GM18519 (cell line): ENCODE measurements at regions not wholly inside any gene's neighbourhood (a gene's known extent, or its start where the extent isn't known, plus 50 kb on each side); places are given as distances from the start of the nearest gene placed in this dataset.
"Not testable (repeated sequence)": the region's sequence is repeated elsewhere in the genome, so short reads cannot be mapped to it uniquely, and the experiment has no call there.

ENCODE experiments used
- ATAC-seq: cut with Tn5 transposase; IDR thresholded peaks from one replicate; pipeline ENCODE4 v1.9.1; 2021; ENCODE audit warnings: mild to moderate bottlenecking, moderate library complexity; ENCODE audit not compliant: unreplicated experiment, low FRiP score

DNA sequence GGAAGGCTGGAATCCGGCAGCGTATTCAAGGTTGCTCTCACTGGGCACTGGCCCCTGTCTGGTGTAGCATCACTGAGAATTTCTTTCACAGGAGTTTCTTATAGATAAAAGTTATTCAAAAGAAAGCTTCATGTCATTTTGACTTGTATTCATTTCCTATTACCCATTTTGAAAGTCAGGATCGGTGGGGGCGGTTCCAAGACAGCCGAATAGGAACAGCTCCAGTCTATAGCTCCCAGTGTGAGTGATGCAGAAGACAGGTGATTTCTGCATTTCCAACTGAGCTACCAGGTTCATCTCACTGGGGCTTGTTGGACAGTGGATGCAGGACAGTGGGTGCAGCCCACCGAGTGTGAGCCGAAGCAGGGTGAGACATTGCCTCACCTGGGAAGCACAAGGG is 51.5 kb upstream of the CDC42EP3 start:
- ATAC-seq = not testable (repeated sequence)

DNA sequence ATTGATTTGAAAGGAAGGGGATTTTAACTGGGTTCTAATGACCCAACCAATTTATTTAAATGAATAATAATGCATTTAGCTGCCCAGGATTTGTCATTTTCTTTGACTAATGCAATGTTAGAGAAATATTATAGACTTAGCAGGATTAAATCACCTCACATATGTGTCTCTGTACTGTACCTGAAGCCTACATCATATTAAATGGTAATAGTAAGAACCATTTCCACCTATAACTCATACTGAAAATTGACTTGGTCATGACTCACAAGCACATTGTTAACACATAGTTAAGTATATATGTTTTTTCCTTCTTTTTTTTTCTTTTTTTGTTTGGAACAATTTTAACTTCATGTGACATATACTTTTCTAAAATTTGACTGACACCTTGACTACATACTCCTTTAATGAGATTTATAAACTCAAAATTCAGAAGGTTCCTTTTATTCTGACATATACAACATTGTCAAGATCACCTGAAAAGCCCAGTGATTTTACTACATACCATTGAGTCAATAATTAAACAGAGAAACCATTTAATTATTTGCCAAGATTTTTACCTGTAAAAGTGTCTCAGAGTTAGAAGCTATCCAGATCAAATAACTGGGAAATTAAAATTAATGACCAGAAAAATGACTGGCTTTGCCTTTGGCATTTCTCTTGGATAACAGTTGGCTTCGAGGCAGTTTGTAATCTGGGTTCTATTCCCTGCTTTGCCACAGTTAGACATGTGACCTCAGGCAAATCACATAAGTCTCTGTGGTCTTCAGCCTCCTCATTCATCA is 58.8 kb upstream of the CDC42EP3 start:
- no peak for ATAC-seq

DNA sequence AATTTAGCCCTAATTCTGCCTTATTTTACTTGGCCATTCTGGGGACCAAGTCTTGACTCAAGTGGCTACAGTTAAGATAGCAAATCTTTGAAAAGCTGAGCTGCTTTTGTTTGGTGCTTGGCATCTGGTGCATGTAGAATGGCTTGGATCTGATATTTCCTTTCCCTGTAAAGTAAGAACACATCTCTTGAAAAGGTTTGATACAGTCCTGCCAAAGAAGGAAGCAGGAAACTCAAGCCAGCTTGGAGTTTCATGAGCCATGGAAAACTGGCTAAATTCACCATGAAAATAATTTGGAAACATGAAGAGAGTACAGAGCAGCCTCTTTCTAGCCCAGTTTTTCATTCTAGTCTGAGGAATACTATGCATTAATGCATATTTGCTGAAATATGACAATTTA is 61.0 kb upstream of the CDC42EP3 start:
- not testable (repeated sequence) for ATAC-seq

DNA sequence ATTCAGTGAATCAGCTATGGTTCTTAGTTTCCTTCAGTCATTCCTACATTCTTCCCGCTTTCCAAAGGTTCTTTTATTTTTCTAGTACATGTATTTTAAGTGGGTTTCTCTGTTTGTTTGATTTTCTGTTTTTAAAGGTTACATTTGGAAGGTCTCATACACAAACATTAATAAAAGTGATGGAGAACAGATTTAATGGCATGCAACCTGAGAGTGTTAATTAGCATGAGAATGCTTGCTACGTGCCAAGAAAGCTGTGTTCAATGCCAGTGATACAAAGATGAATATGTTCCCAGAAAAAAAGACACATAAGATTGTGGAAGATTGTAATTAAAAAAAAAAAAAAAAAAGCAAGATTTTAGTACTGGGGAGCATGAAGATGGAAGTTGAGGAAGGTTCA is 61.8 kb upstream of the CDC42EP3 start:
- no peak for ATAC-seq

DNA sequence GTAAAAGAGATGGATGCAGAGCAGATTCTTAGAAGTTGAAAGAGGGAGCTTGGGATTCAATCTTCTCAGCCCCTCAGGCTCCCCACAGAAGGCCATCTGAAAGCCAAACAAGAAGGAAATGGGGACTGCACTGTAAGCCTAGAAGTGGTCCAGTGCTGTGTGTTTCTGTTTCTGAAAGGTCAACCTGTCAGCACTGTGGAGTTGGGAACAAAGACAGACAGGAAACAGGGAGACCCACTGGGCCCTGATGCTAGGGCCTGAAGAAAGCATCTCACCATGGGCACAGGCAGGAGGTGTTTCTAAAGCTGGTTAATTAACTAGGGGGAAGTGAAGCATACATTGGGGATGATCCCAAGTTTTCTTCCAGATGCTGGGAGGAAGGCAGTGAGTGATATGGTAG is 62.5 kb upstream of the CDC42EP3 start:
- ATAC-seq = not testable (repeated sequence)

DNA sequence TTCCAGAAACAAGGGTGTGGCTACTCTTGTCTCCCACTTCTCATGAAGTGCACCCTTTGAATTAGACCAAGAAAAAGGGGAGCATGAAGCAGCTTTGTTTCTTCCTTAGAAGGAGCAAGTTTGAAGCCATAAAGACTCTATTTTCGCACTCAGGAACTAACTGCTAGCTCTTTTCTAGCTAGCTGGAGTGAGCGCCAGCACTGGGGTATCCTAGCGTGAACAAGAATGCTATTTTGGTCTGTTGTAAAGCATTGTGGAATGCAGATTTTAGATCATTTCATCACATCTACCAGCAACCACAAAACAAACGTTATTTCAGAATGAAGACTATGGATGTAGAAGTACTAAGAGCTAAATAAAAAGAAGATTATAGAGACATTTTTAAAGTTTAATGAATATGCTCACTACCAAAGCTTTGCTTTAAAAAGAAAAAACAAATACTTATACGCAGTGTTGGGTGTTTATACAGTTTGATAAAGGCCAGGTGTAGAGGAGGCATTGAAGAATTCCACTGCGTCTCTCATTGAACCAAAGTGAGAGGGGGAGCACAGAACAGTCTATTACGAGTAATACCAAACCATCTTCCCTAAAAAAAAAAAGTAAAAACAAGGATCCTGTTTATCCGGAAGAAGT is 63.6 kb upstream of the CDC42EP3 start:
- ATAC-seq = not testable (repeated sequence)

DNA sequence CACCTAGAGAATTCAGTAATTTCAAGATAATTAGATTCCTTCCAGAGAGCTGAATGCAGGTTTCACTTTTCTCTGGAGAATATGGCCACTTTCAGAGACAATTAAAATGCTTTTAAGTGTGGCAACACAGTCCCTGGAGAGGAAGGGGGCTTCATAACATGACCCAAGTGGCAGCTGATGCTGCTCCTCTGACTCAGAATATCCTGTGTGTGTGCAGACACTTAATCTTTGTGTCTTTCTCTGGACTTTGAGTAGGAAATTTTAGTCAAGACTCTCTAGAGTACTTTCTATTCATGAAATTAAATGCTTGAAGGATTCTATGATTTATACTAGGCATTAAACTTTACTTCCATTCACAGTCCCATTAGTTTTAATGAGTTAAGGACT is 64.1 kb upstream of the CDC42EP3 start:
- ATAC-seq = not testable (repeated sequence)

DNA sequence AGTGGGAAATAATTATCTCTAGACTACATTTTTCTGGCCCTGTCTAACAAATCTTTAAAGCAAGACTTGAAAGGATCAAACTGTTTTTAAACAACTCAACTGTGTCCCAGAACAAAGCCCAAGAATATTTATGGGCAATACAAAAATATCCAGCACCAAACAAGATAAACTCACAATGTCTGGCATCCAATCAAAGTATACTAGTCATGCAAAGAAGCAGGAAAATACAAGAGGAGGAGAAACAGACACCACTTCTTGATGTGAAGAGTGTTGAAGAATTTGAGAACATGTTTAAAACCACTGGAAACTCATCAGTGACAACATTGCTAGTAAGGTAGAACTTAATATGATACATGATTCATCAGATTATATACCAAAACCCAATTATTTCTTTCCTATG is 66.1 kb upstream of the CDC42EP3 start:
- no peak for ATAC-seq

DNA sequence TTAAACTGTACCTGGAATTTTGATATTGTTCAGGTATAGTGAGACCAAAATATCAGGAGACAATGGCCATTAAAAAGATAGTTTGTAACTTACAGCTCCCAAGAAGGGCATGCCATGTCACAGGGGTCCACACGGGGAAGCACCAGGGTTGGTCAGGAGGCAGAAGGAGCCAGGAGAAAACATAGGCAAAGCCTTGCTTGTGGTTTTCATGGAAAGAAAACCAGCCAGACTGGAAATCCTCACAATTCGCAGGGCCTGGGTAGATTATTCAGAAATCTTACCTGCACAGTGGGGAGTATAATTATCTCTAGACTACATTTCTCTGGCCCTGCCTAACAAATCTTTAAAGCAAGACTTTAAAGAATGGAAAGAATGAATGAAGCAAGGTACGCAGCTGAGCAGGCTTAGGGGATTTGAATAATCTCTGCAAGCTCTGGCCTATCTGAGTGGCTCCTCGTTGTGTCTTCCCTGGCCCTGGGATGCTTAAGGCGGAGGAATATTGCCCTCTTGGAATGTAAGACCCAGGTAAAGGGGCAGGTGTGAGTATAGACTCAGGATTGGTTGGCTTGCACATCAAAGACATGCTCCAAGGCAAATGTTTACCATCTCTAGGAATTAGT is 66.9 kb upstream of the CDC42EP3 start:
- ATAC-seq = no peak

DNA sequence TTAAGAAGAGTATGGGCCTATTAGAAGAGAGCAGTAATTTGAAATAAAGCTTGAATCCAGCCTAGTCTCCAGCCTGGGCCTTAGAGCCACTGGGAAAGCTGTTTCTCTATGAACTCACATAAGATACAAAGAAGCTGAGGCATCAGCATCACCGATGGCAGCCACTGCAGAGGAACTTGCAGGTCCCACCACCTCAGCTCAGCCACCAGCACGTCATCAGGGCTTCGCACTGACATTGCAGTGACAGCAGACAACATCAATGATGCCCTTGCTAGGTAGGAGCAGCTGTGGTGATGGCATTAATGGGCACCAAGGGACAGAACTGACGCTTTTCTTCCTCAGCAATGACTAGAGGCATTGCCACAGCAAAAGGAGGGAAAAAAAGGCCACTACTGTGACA is 67.7 kb upstream of the CDC42EP3 start:
- no peak for ATAC-seq

DNA sequence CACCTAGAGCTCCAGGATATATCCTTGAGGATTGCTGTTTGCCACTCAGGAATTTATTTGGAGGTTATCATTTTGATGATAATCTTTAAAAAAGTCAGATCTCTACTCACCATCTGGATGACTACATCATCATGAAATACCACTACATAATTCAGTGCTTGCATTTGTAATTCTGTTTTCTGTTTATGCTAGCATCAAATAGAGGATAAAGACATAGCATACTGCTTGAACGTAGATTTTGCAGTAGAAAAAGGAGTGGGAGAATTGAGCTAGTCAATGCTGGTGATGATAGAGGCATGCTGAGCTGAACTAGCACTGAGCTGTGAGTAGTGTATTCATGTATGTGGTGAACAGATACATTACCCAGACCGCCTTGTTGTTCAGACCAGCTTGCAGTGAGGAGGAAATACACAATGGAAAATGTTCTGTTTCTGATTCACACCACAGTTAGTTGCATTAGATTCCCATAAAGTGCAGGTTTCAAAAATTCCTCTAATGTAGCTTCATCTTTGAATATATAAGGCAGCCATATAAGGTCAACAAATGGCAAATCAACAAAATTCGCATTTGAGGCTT is 68.8 kb upstream of the CDC42EP3 start:
- no peak for ATAC-seq

DNA sequence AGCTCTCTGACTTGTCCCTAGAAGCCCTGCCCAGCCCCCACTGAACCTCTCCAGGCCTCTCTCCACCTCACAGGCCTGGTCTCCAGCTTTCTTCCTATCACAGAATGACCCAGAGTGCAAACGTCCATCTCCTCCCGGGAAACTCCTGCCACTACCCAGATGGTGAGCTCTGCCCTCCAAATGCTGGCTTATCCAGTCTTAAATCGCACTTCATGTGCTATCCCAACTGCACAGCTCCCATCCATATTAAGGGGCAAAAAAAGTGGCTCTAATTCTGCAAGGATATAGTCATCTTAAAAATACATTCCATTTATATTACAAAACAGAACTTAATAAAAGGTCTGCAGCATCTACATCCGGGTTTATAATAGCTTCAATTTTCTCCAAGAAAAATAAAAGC is 70.8 kb upstream of the CDC42EP3 start:
- no peak for ATAC-seq

DNA sequence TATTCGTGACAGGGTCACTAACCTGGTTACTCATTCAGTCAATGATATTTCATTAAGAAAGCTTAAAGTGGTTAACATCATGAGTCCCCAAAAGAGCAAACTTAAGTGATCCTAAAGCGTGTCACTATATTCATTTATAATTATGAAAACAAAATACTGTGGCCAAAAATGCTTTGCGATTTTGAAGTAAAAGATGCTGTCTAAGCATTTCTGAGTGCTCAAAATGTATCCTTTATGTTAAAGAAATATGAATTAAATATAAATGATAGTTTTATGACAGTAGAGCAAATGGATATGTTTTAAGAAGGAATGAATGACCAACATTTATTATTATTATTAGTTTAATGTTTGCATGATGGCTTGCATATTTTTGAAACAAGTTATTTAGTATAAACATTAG is 72.6 kb upstream of the CDC42EP3 start:
- no peak for ATAC-seq

DNA sequence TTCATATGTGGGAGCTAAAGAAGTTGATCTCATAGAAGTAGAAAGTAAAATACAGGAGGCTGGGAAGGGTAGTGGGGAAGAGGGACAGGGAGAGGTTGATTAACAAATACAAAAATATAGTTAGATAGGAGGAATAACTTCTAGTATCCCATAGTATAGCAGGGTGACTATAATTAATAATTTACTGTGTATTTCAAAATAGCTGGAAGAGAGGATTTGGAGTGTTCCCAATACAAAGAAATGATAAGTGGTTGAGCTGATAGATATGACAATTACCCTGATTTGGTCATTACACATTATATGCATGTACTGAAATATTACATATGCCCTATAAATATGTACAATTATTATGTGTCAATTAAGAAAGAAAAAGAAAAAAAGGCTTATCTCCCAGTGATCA is 73.5 kb upstream of the CDC42EP3 start:
- not testable (repeated sequence) for ATAC-seq

DNA sequence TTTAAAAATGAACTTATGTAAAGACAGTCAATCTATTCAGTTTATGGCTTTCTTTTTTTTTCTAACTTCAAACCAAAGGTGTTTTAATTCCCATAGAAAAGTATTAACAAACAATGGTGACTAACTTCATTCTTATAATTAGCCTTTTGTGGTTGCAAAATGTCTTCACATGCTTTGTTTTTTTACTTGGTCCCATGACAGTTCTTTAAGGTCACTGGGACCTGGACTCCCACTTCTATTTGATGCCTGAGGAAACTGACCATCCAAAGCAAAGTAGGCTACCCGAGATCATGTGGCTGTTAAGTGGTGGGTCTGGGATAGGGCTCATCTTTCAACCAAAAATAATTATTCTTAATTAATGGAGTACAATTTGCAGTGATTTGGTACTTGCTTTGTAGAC is 74.6 kb upstream of the CDC42EP3 start:
- ATAC-seq = not testable (repeated sequence)

DNA sequence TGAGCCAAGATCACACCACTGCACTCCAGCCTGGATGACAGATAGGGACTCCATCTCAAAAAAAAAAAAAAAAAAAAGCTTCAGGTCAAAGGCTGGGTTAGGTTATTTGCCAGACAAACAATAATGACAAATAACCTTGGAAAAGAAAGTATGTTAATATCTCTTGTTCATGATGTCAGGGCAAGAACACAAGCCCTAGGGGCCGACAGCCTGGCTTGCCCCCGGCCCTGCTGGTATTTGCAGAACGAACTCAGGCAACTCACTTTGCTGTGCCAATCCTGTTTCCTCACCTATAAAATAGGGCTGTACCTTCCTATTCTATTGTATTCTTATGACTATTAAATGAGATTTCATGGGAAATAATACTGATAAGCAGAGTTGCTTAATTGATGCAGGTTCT is 75.4 kb upstream of the CDC42EP3 start:
- ATAC-seq = no peak

DNA sequence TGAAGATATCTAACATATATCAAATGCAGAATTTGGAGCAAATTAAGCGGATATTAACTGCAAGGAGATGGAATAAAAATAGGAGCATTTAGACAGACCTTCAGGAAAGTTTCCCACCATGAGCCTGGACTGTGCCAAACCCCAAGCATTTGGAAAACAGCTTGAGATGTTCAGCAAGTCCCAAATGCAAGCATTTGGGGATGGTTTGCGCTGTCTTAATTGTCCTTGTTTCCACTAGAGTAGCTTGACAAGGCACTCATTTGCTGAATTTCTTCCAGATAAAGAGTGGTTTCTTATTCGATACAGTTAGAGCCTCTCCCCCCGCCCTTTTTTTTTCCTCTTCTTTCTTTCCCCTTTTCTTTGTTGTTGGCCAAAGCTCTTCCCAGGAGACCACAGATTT is 77.1 kb upstream of the CDC42EP3 start:
- ATAC-seq = no peak

DNA sequence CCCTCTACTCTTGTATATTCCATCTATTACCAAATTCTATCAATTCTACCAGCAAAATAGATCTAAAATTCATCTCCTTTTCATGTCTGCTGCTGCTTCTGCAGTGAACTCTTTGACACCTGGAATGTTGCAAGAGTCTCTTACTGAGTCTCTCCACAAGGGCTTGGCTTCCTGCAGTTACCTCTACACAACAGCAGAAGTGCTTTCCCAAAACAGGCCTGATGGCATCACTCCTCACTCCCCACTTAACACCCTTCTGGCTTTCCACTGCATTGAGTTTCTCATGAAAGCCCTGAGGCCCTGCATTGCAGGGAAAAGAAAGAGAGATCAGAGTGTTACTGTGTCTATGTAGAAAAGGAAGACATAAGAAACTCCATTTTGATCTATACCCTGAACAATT is 78.8 kb upstream of the CDC42EP3 start:
- not testable (repeated sequence) for ATAC-seq

DNA sequence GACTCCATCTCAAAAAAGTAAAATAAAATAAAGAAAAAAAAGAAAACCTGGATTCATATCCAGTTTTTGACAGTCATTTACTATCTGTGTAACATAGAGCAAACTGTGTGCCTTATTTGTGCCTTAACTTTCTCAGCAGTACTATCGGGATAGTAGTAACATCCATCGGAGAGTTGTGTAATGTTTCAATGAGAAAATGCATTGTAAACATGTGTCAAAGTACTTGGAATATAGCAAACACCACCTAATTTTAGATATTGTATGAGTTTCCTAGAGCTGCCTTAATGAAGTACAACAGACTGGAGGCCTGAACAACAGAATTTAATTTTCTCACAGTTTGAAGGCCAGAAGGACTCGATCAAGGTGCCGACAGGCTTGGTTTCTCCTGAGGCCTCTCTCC is 81.3 kb upstream of the CDC42EP3 start:
- no peak for ATAC-seq

DNA sequence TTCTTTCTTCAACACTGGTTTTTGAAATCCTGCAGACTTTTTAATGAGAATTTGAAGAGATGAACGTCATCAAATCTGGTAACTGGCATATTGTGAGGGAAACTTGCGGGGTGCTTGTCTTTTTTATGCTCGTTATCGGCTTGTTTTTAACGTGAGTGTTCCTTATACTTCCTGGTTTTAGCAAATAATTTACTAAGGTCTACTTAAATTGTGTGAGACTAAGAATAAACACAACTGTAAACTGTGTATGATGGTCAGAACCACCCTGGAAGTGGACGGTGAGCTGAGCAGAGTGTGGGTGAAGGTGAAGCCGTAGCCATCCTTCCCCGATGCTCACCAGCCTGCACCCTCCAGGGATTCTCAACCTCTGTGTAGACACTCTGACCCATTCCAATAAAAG is 82.3 kb upstream of the CDC42EP3 start:
- no peak for ATAC-seq

DNA sequence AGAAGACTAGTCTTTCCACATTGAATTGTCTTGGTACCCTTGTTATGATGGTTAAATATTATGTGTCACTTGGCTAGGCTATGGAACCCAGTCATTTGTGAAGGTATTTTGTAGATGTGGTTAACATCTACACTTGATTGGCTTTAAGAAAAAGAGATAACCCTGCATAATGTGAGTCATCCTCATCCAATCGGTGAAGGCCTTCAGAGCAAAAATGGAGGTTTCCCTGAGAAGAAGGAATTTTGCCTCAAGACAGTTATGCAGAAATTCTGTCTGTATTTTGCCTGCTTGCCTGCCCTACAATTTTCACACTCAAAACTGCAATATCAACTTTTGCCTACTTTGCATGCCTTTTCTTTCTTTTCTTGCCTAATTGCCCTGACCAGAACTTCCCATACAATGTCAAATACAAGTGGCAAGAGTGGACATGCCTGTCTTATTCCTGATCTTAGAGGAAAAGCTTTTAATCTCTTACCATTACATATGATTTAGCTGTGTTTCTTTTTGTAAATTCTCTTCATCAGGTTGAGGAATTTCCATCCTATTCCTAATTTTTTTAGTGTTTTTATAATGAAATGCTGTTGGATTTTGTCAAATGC is 84.6 kb upstream of the CDC42EP3 start:
- ATAC-seq = not testable (repeated sequence)
